Lower lobe of right lung (tissue), 2 donors: ENCODE measurements at regions not wholly inside any gene's neighbourhood (a gene's known extent, or its start where the extent isn't known, plus 50 kb on each side); places are given as distances from the start of the nearest gene placed in this dataset.

Experiments used
- ATAC-seq, 2 donors: fragments of 200-7000 bp; cut with Tn5 transposase; one replicate each; pipeline ENCODE4 v1.9.1; 2020 to 2022; ENCODE audit warnings: mild to moderate bottlenecking in 2 of 2, moderate library complexity in 2 of 2
- DNase-seq: peaks from one replicate; pipeline ENCODE4 v3.0.0-alpha.2; 2020
- H3K27ac ChIP-seq: fragments of 200-600 bp; one replicate; pipeline ENCODE4 v1.8.0; 2022
- H3K27me3 ChIP-seq: fragments of 200-600 bp; one replicate; pipeline ENCODE4 v1.8.0; 2022; ENCODE audit warnings: low read depth
- H3K36me3 ChIP-seq: fragments of 200-600 bp; one replicate; pipeline ENCODE4 v1.8.0; 2022; ENCODE audit warnings: mild to moderate bottlenecking
- H3K4me1 ChIP-seq: fragments of 200-600 bp; one replicate; pipeline ENCODE4 v1.8.0; 2022
- H3K4me3 ChIP-seq: fragments of 200-600 bp; one replicate; pipeline ENCODE4 v1.8.0; 2022; ENCODE audit warnings: mild to moderate bottlenecking
- H3K9me3 ChIP-seq: fragments of 200-600 bp; one replicate; pipeline ENCODE4 v1.8.0; 2022
- CTCF ChIP-seq: fragments of 200-600 bp; IDR thresholded peaks from one replicate; pipeline ENCODE4 v1.8.0; 2022; ENCODE audit warnings: antibody characterized with exemption, mild to moderate bottlenecking
- intact Hi-C: fragments of 100-400 bp; cut with DNase I; formaldehyde crosslinking; loops from one replicate; pipeline ENCODE4 v1.11.0; 2022
- donor health status: DM: no; HTN: yes; CAD: no; lungs with severe emphysema.

GRCh38 chr14:29042551-29042950 lies 276.0 kb downstream of the FOXG1 start:
- Histone ChIP-seq H3K4me1 (no peaks in the 10 kb centered on the region), H3K4me3 (no peak overlapping the region), H3K36me3 (no peaks in the 10 kb centered on the region), H3K9me3 (no peaks in the 10 kb centered on the region), H3K27ac (no peak overlapping the region), H3K27me3 (no peaks in the 10 kb centered on the region)
- ATAC-seq (no peak), DNase-seq (no peak)
- no peak for TF ChIP-seq CTCF
- intact Hi-C loops: no loop called here

- Histone ChIP-seq H3K4me1 (no peaks in the 10 kb centered on the region), H3K27me3 (no peaks in the 10 kb centered on the region), H3K27ac (no peak overlapping the region), H3K36me3 (no peaks in the 10 kb centered on the region), H3K4me3 (no peak overlapping the region), H3K9me3 (no peaks in the 10 kb centered on the region)
- TF ChIP-seq CTCF: no peak
- intact Hi-C loops: no loop called here
- no peak for ATAC-seq
- DNase-seq: no peak
Observed at GRCh38 chr14:29043737-29044136, 277.1 kb downstream of the FOXG1 start.

DNA sequence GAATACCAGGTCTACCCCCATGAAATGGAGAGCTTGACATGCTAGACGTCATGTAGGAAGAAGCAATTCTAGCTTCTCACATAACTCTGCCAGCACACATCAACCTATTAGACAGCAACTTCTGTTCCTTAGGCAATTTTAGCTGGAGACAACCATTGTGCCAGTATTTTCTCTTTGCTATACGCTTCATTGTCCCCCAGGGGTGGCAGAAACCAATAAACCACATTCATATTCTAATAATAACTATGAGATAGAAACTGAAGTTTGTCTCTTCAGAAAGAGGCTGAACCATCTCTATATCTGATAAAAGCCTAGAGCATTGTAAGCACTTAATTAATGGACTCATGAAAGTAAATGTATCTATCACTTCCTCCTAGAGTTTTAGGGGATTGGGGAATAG lies 278.6 kb downstream of the FOXG1 start:
- intact Hi-C loops: no loop called here
- no peaks in the 10 kb centered on the region for H3K4me1 ChIP-seq
- H3K36me3 ChIP-seq: no peaks in the 10 kb centered on the region
- H3K4me3 ChIP-seq: no peak overlapping the region
- no peak for TF ChIP-seq CTCF
- no peaks in the 10 kb centered on the region for H3K27me3 ChIP-seq
- no peak overlapping the region for H3K27ac ChIP-seq
- ATAC-seq: no peak
- H3K9me3 ChIP-seq: no peaks in the 10 kb centered on the region
- DNase-seq: no peak

DNA sequence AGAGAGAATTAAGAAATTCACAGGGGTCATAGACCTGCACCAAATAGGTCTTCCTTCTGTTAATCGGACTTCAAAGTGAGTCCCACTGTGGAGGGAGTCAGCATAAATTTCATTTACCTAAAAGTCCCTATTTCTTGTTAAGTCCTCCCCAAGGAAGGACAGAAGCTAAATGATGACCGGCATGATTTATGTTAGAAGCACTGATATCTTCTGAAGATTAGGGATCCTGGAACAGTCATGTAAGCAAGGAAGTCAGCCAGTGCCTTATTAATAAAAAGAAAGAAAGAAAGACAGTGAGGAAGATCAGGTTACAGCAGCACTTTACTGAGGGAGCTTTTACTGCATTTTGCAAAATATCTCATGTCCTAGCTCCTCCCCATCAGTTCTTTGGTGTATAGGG lies 287.5 kb downstream of the FOXG1 start:
- Histone ChIP-seq H3K4me1 (no peaks in the 10 kb centered on the region), H3K27me3 (no peaks in the 10 kb centered on the region), H3K9me3 (no peaks in the 10 kb centered on the region), H3K4me3 (no peak overlapping the region), H3K27ac (no peak overlapping the region), H3K36me3 (no peaks in the 10 kb centered on the region)
- intact Hi-C loops: no loop called here
- no peak for TF ChIP-seq CTCF
- no peak for ATAC-seq
- DNase-seq: no peak

GRCh38 chr14:29056041-29056566 lies 289.5 kb downstream of the FOXG1 start:
- no peak for TF ChIP-seq CTCF
- Histone ChIP-seq H3K27ac (no peak overlapping the region), H3K36me3 (no peaks in the 10 kb centered on the region), H3K27me3 (no peaks in the 10 kb centered on the region), H3K4me1 (no peaks in the 10 kb centered on the region), H3K4me3 (no peak overlapping the region), H3K9me3 (no peaks in the 10 kb centered on the region)
- DNase-seq (no peak), ATAC-seq (no peak)
- intact Hi-C loops: no loop called here

DNA sequence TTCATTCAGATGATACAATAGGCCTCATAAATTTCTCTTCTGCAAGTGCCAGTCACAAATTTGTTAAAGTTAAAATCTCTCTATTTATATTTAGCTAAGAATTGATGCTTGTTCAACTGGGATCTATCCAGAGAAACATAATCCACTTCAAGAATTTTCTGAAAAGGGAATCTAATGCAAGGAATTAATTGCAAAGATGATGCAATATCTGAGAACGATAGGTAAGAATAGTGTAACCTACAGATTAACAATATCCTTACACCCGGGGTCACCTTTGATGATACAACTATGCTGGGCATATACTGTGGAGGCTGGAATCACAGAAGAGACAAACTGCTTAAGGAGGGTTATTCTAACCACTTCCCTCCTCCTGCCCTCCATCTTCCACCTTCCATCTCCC lies 295.1 kb downstream of the FOXG1 start:
- Histone ChIP-seq H3K9me3 (peaks cover 6% of the 10 kb centered on the region), H3K36me3 (no peaks in the 10 kb centered on the region), H3K27ac (no peak overlapping the region), H3K27me3 (no peaks in the 10 kb centered on the region), H3K4me3 (no peak overlapping the region), H3K4me1 (no peaks in the 10 kb centered on the region)
- ATAC-seq: no peak
- no peak for DNase-seq
- no peak for TF ChIP-seq CTCF
- intact Hi-C loops: no loop called here
